ENCODE measurements at regions not wholly inside any gene's neighbourhood (a gene's known extent, or its start where the extent isn't known, plus 50 kb on each side); places are given as distances from the start of the nearest gene placed in this dataset.
"Not testable (repeated sequence)": the region's sequence is repeated elsewhere in the genome, so short reads cannot be mapped to it uniquely, and the experiment has no call there.

DNA sequence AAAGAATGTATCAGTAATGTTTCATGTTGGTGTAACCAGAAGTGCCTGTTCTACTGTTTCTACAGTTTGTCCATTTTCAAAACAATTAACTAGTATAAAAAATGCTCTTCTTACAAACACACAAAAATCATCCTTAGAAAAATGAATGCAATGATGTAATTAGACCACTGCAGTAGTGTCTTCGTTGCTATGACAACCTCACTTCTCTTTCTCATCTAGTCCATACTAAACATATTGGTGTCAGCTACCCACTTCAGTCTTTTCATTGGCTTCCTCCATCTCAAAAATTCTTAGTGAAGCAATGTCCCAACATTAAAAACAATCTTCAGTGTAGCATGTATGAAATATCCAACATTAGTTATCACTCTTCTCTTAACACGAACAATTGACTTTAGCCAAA is 1265.8 kb downstream of the REEP3 start:
- DNase-seq = no peak

GRCh38 chr10:64795847-64796246 is 1274.6 kb downstream of the REEP3 start:
- no peak for DNase-seq

- DNase-seq = no peak
These were observed 1277.1 kb downstream of the REEP3 start for GRCh38 chr10:64798297-64798696.

- DNase-seq = not testable (repeated sequence)
These were observed 1287.0 kb downstream of the REEP3 start for GRCh38 chr10:64808233-64808632.

DNA sequence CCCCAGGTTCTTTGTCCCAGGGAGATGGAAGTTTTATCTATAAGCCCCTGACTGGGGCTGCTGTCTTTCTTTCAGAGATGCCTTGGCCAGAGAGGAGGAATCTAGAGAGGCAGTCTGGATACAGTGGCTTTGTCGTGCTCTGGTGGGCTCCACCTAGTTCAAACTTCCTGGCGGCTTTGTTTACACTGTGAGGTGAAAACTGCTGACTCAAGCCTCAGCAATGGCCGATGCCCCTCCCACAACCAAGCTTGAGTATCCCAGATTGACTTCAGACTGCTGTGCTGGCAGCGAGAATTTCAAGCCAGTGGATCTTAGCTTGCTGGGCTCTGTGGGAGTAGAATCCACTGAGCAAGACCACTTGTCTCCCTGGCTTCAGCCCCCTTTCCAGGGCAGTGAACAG is 1288.8 kb downstream of the REEP3 start:
- not testable (repeated sequence) for DNase-seq

DNA sequence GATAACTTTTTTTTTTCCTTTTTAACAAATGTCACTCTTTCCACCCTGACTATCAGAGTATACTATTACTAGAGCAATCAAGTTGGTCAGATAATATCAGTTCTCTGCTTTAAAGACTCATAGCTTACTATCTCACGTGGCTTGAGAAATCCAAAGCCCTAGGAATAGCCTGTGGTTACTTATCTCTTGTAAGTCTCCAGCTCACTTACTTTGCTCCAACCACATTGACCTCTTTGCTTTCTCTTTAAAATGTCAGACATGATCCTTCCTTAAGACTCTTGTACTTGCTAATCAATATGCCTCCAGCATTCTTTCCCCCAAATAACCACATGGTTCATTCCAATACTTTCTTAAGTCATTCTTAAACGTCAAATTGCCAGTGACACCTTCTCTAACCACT is 1292.2 kb downstream of the REEP3 start:
- no peak for DNase-seq

DNA sequence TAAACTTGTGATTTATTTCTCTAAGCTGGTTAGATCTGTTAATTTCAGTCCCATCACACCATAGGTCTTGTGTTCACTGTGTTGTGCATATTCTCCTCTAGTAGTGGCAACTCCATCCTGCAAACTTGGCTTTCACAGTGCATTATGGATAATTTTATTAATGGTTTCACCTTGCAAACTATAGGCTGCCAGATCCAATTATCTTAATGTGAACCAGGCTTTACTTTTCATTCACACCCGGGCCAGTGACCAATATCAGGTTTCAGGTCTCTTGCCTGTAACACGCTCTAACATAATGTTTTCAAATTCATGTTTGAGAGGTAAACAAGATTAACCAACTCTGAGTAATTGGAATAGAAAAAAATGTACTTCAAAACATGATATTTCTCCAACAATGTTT is 1293.0 kb downstream of the REEP3 start:
- DNase-seq = no peak

- no peak for DNase-seq
These were observed 1308.7 kb downstream of the REEP3 start for GRCh38 chr10:64829888-64830412.

GRCh38 chr10:64830869-64831268 is 1309.7 kb downstream of the REEP3 start:
- no peak for DNase-seq

DNA sequence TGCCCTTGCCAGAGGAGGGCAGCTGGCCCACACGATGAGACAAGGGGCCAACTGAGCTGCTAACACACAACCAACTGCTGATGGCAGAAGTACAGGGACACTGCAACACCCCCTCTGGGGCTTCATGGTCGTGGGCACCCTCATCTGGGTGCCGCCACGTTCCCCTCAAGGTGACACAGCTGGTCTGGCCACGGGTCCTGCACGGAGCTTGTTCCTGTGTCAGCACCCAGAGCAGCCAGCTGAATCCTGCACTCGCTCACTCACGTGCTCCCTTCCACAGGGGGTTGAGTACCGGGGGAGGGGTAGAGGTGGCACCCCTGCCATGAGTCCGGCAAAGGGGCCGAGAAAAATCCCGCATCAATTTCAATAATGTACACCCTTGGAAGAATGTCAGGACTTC is 1319.1 kb downstream of the REEP3 start:
- no peak for DNase-seq

- no peak for DNase-seq
These were observed 1325.5 kb downstream of the REEP3 start for GRCh38 chr10:64846700-64847099.

- no peak for DNase-seq
These were observed 1334.7 kb downstream of the REEP3 start for GRCh38 chr10:64855941-64856340.

GRCh38 chr10:64859911-64860310 is 1338.7 kb downstream of the REEP3 start:
- DNase-seq = no peak

GRCh38 chr10:64863836-64864235 is 1342.6 kb downstream of the REEP3 start:
- DNase-seq = no peak

GRCh38 chr10:64867501-64867962 is 1346.3 kb downstream of the REEP3 start:
- DNase-seq = no peak

GRCh38 chr10:64873088-64873487 is 1351.9 kb downstream of the REEP3 start:
- no peak for DNase-seq

DNA sequence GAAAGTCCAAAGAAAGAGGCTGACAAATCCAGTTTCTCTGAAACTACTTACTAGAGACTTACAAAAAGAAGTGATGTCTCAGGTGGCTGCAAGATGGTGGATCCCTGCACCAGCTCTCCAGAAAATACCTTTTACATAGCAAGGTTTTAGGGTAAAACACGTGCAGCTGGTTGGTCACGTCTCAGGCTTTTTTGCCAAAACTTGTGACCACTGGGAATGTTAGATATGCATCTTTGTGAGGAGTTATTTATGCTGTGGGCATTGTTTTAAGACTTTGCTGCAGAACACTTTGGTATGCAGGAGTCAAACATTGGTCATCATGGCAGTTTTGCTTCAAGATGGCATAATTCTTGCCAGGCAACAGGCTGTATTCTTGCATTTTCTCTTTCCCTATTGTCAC is 1352.8 kb downstream of the REEP3 start:
- DNase-seq = no peak

GRCh38 chr10:64880546-64880945 is 1359.3 kb downstream of the REEP3 start:
- no peak for DNase-seq

- DNase-seq = no peak
These were observed 1360.1 kb downstream of the REEP3 start for GRCh38 chr10:64881257-64881656.

- no peak for DNase-seq
These were observed 1375.4 kb downstream of the REEP3 start for GRCh38 chr10:64896582-64896981.

DNA sequence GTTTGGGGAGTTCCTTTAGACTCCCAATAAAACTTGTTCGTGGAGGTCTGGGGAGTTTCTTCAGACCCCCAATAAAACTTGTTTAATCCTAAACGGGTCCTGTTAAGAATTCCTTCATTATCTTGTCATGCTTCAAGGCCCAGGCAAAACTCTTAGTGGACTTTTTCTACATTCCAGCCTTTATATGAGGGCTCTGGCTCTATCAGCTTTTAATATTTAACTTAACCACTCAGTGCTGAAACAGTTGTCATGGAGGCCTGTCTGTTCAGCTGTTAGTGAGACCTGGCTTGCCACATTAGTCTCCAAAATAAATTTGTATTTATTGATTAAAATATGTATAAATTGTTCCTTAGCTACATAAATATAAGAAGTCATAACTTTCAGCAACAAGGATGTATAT is 1385.1 kb downstream of the REEP3 start:
- not testable (repeated sequence) for DNase-seq

DNA sequence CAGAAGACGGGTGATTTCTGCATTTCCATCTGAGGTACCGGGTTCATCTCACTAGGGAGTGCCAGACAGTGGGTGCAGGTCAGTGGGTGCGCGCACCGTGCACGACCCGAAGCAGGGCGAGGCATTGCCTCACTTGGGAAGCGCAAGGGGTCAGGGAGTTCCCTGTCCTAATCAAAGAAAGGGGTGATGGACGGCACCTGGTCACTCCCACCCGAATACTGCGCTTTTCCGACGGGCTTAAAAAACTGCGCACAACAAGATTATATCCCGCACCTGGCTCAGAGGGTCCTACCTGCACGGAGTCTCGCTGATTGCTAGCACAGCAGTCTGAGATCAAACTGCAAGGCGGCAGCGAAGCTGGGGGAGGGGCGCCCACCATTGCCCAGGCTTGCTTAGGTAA is 1403.1 kb downstream of the REEP3 start:
- DNase-seq = not testable (repeated sequence)

- no peak for DNase-seq
These were observed 1430.8 kb downstream of the REEP3 start for GRCh38 chr10:64952042-64952441.

DNA sequence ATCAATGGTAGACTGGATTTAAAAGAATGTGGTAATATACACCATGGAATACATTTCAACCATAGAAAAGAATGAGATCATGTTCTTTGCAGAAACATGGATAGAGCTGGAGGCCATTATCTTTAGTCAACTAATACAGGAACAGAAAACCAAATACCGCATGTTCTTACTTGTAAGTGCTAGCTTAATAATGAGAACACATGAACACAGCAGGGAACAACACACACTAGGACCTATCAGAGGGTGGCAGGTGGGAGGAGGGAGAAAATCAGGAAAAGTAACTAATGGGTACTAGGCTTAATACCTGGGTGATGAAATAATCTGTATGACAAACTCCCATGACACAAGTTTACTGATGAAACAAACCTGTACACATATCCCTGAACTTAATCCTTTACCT is 1435.2 kb downstream of the REEP3 start:
- no peak for DNase-seq

DNA sequence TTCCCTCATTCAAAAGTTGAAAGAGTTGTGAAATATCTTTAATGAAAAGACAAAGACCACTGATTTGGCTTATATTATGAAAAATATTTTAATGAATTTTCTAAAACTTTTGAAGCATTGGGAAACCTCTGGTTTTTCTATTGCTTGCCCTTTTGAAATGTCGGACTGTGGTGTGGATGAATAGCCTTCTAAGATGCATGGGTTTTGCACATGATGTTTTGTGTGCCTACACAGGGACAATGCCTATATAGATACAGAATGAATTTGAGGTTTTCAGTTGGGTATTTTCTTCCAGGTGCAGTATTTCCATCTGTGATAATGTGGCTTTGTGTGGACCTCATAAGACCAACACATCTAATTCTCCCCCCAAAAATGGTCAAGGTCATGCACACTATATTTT is 1437.9 kb downstream of the REEP3 start:
- DNase-seq = no peak

GRCh38 chr10:64959883-64960282 is 1438.7 kb downstream of the REEP3 start:
- no peak for DNase-seq
